Fibroblast of lung (primary cell): ENCODE measurements at regions not wholly inside any gene's neighbourhood (a gene's known extent, or its start where the extent isn't known, plus 50 kb on each side); places are given as distances from the start of the nearest gene placed in this dataset.
"Not testable (repeated sequence)": the region's sequence is repeated elsewhere in the genome, so short reads cannot be mapped to it uniquely, and the experiment has no call there.

Experiments
- DNase-seq, 2 donors: peaks; one replicate each; pipeline versions ENCODE4 v3.0.0 to v3.0.0-alpha.2; 2010; ENCODE audit warnings: low read depth in 2 of 2
- H2AFZ ChIP-seq: 2 replicates; pipeline ENCODE4 v1.5.1; 2012; ENCODE audit warnings: low read length, control low read depth, inconsistent platforms
- H3K27ac ChIP-seq: 2 replicates; pipeline ENCODE4 v1.5.1; 2011; ENCODE audit warnings: low read length, control low read depth; ENCODE audit not compliant: insufficient read depth
- H3K27me3 ChIP-seq: 2 replicates; pipeline ENCODE4 v1.5.1; 2011; ENCODE audit warnings: mild to moderate bottlenecking, low read length; ENCODE audit not compliant: control insufficient read depth, insufficient read depth
- H3K36me3 ChIP-seq: 2 replicates; pipeline ENCODE4 v1.5.1; 2011; ENCODE audit warnings: low read length; ENCODE audit not compliant: control insufficient read depth, insufficient read depth
- H3K4me1 ChIP-seq: 2 replicates; pipeline ENCODE4 v1.5.1; 2011; ENCODE audit warnings: low read length; ENCODE audit not compliant: control insufficient read depth, insufficient read depth; ENCODE audit errors: extremely low read depth
- H3K4me2 ChIP-seq: 2 replicates; pipeline ENCODE4 v1.5.1; 2011; ENCODE audit warnings: low read length, control low read depth; ENCODE audit not compliant: insufficient read depth; ENCODE audit errors: extremely low read depth
- H3K4me3 ChIP-seq, 4 experiments: fragments of 200-600 bp in 1 of 4; sonication (generic) in 1 of 4; replicated peaks in 1 of 4; 2 replicates each; pipeline ENCODE4 v1.5.1; 2011 to 2016; ENCODE audit warnings: low read length in 4 of 4, low read depth in 3 of 4, mild to moderate bottlenecking in 3 of 4, control low read depth in 2 of 4, inconsistent platforms in 1 of 4, mixed read lengths in 1 of 4; ENCODE audit not compliant: insufficient read depth in 1 of 4; ENCODE audit errors: control extremely low read depth in 1 of 4
- H3K79me2 ChIP-seq: 2 replicates; pipeline ENCODE4 v1.5.1; 2012; ENCODE audit warnings: mild to moderate bottlenecking, low read length, inconsistent platforms; ENCODE audit not compliant: control insufficient read depth, insufficient read depth
- H3K9ac ChIP-seq: 2 replicates; pipeline ENCODE4 v1.5.1; 2011; ENCODE audit warnings: mild to moderate bottlenecking, low read length, control low read depth; ENCODE audit not compliant: insufficient read depth
- H3K9me3 ChIP-seq: 2 replicates; pipeline ENCODE4 v1.5.1; 2012; ENCODE audit warnings: low read depth, low read length; ENCODE audit not compliant: control insufficient read depth, insufficient read depth
- H4K20me1 ChIP-seq: 2 replicates; pipeline ENCODE4 v1.5.1; 2011; ENCODE audit warnings: low read length; ENCODE audit not compliant: control insufficient read depth, insufficient read depth; ENCODE audit errors: extremely low read depth

- not testable (repeated sequence) for H3K4me1 ChIP-seq, H3K27me3 ChIP-seq, DNase-seq, H3K79me2 ChIP-seq, H3K9ac ChIP-seq, H3K36me3 ChIP-seq, H3K27ac ChIP-seq, H3K4me2 ChIP-seq, H4K20me1 ChIP-seq, H3K9me3 ChIP-seq, H3K4me3 ChIP-seq, H2AFZ ChIP-seq
Measured at GRCh38 chr2:5629510-5629909, 62.7 kb upstream of the SOX11 start.

- not testable (repeated sequence) for H3K36me3 ChIP-seq, H3K4me2 ChIP-seq, H2AFZ ChIP-seq, H3K27me3 ChIP-seq, H3K9ac ChIP-seq, H3K4me3 ChIP-seq, H3K9me3 ChIP-seq, H3K27ac ChIP-seq, H3K4me1 ChIP-seq, H4K20me1 ChIP-seq, H3K79me2 ChIP-seq
- peak in 1 of 2 donors; percentile 5 for DNase-seq
Measured at GRCh38 chr2:5637051-5637450, 55.1 kb upstream of the SOX11 start.
